ENCODE measurements at regions not wholly inside any gene's neighbourhood (a gene's known extent, or its start where the extent isn't known, plus 50 kb on each side); places are given as distances from the start of the nearest gene placed in this dataset.
"Not testable (repeated sequence)": the region's sequence is repeated elsewhere in the genome, so short reads cannot be mapped to it uniquely, and the experiment has no call there.

DNA sequence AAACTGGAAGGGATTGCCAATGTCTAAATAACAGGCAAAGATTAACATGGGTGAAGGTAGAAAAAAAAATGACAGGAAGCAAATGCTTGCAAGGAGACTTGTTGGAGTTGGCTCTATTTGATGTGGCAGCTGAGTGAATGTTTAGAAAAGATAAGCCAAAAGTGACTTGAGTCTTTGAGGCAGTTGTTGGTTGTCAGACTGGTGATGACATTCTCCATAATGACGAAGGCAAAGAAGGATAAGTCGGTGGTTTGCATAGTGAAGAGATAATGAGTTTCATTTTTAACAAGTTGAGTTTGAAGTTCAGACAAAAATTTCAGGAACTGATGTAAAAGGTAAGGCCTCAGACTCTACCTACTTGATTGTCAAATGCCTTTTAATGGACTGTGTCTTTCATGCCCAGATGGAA is 704.1 kb upstream of the SGO1 start:
- peak; percentile 26 for DNase-seq

DNA sequence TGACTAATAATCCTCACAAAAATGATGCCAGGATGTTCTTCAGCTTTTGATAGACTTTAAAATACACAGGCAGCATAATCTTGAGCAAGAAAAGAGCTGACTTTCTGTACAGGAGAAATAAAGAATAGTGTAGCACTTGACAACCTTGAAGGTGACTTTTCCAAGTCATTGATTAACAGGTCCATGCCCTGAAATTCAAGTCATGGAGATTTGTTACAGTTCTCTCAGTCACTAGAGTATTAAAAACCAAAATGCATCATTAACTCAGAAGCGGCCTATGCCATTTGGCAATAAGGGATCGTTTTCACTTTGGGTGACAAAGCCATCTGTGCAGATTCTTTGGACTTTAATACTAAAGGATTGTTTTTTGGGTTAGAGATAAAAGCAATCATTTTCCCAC is 692.7 kb upstream of the SGO1 start:
- DNase-seq: no peak

DNA sequence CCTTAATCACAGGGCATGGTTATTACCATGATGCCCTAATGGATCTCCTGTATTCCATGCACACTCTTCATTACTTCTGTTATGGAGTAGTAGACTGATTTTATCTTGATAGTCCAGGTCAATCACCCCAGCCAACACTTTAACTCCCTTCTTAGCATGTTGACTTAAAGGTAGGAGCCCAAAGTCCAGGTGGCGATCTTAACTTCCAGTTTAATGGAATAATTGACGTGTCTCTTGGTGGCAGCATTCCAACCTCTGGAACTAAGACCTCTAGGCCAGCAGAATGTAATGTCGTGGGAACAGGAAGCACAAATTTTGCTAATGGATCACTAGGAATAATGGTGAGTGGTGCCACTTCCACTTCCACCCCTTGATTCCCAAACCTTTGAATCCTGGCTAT is 687.2 kb upstream of the SGO1 start:
- no peak for DNase-seq

DNA sequence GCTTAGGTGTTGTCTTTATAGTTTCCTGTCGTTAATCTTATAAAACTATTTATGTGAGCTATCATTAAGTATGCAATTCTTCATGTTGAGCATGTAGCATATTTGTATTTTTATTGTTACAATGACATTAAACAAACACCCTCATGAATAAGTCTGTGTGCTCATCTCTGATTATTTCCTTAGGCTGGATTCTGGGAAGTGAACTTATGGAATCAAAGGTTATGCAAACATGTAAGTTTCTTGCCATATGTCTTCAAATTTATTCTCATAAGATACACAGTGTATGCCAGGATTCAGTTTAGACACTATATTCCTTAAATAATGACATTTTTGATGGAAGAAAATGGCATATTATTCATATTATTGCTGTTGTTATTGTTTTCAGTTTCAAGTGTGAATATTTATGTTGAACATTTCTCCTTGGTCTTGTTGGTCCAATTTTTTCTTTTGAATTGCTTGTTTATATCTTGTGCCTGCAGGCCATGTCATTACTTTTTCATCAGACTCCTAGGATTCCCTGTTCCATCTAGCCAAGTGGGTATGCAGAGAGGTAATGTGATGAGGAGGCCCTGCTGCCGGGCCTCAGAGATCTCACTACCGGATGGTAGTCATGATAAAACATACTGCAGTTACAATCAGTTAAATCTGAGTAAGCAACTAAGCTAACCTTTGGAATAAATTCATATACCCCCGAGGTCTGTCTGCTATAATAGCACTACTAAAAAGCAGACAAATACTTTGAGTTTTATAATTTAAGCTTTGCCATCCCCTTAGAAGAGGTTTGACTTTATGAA is 684.3 kb upstream of the SGO1 start:
- peak; percentile 89 for DNase-seq

DNA sequence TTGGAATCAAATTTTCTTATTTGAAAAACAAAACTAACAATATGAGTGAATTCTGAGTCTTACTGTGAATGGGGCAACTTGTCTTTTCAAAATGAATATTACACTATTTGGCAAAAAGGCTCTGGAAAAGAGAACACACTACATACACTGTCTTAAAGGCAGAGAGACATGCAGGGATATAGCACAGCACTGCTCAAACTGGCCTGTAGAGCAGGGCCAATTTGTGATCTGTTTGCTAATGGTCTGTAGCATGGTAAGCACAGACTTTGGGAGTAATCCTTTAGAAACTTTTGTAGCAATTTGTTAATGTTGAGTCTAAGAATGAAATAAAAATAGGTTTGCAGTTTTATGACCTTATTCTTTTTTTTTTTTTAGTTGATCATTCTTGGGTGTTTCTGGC is 679.8 kb upstream of the SGO1 start:
- no peak for DNase-seq

DNA sequence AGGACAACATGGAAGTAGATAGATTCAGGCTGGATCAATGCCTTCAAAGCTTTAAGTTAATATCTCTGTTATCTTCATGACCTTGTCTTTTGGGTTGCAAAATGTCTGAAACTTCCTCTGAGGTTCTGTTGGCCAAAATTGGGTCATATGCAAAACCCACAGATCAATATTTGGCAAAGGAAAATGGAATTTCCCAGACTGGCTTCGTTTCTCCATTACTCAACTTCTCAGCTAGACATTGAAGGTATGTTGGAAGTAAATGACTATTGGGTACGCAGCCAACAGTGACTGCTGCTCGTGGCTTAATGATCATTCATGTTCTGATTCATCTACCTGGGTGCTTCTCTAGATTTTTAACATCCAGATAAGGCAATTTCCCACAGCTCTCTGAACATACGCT is 675.4 kb upstream of the SGO1 start:
- no peak for DNase-seq

DNA sequence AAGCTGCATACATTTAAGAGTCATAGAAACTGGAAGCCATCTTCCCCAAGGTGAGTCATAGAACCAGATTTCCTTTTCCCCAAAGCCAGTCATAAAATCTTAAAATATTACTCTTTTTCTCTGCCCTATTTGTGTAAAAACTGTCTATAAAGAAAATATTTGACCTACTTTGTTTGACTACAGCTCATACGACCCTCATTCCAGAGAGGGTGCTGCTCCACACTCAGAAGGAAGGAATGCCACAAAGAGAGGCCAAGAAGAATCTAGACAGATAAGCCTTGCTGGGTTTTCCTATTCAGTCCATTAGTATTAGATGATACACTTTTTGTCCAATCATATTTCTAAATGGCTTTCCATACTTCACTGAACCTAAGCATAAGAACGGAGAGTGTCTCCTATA is 671.6 kb upstream of the SGO1 start:
- no peak for DNase-seq

DNA sequence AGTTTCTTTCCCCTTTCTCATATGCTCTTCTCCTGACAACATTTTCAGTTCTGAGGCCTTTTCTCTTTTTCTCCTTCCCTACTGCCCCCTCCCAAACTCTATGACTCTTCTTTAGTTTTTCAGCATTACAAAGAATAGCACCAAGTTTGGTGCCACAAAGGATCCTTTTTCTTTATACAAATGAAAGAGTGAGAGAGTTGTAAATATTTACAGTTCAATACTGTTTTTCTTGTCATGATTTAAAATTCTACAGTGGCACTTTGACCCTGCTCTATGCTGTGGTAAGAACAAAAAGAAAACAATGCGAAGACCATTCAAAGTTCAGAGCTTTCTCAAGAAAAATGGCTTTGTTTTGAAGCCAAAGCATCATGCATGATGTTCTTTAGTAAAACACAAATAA is 667.9 kb upstream of the SGO1 start:
- DNase-seq: no peak

DNA sequence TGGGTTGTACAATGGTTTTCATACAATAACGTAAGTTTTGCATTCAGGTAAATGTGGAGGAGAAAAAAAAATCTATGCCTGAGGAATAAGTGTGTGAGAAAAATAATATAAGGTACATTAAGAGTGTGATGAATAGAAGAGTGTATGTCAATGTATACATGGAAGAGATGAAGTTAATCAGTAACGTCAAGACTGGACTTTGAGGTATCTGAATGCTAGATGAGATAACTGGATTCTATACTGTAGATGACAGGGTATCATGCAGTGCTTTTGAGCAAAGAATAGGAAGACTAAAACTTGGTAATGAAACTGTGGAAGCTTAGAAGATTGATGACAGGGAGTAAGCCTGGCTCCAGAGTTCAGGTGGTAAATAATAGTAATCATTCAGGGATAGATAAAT is 666.7 kb upstream of the SGO1 start:
- no peak for DNase-seq

DNA sequence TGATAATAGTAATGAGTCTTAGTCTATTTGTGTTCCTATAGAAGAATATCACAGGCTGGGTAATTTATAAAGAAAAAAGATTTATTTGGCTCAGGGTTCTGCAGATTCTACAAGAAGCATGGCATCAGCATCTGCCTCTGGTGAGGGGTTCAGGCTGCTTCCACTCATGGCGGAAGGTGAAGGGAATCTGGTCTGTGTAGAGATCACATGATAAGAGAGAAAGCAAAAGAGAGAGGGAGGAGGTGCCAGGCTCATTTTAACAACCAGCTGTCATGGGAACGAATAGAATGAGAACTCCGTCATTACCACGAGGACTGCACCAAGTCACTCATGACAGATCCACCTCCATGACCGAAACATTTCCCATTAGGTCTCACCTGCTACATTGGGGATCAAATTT is 664.0 kb upstream of the SGO1 start:
- DNase-seq: peak; percentile 34

DNA sequence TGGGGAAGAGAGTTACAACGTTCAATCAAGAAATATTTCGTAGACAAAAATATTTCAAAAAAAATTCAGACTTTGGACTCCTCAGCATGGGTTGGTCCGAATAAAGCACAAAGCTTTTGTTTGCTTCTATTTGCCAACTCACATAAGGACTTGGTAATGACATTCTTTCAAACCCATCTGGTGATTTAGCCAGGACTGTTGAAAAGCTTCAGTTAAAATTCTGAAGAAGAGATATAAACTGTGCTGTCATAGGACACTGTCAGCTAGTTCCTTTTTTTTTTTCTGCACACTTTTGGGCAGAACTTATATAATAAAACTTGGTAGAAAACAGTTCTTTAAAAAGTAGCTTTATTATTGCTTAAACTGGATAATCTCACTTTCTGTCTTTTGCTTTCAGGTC is 660.8 kb upstream of the SGO1 start:
- peak; percentile 64 for DNase-seq

DNA sequence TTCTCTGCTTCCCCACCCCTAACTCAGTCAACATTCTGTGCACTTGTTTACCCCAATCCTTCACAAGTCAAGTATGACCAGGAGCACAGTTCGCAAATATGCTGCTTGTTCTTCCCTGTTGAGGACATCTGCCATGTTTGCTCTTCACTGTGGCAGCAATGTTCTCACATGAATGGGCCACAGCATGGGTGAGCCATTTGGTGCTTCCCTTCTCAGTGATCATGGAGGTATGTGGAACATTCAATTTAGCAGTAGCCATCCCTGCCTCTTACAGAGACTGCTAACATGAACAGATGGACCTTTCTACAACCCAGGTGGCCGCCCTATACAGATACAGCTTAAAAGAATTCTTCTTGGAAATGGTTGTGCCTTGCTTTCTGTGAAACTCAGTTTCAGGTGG is 660.1 kb upstream of the SGO1 start:
- DNase-seq: peak; percentile 92

DNA sequence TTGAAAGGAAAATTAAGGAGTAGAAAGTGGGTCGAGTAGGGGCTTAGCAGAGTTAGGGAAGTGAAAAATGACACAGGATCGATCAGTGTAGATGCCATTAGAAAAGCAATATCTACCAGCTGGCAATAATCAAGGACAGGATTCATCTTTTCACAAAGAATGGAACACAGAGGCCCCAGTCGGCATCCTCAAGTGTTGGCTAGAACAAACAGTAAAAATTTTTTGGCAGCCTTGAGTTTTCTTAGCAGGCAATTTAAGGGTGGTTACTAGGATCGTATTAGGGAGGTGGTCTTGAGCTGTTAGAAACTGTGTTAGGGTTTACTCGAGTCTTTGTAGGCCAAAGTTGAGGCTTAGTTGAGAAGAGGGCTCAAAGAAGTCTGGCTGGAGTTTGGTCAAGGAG is 658.8 kb upstream of the SGO1 start:
- no peak for DNase-seq

DNA sequence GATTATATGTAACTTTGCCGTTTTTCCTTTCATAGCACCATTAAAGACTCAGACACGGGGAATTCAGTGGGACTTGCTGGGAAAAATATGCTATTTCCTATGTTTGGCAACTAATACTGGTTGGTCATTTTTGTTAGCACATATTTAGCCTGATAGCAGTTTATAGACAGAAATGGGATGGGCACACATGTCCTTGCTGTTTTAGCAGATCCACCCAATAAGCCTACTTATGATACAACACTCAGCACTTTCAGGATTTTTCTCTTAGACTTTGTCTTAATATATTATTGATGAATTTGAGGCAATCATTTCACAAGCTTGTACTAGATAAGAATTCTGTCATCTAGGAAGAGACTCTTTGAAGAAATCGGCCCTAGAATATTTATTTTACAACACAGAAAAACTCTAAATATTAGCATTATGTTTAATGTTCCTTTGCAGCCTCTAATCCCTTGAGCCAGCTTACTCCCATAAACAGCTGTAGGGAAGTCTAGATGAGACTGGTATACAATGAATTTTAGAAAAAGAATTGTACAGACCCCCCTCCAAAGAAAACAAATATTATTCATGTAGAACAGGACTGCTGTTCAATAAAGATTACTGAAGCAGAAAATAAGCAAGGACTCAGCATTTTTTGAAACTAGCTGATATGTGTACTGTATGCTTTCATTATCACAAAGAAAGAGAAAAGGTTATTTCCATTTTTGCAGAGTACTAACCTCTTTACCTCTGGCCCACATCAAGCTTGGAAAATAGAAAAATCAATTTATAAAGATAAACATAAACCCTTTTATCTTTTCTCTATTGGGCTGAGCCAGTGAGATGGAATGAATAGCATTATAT is 656.8 kb upstream of the SGO1 start:
- DNase-seq: peak; percentile 32

DNA sequence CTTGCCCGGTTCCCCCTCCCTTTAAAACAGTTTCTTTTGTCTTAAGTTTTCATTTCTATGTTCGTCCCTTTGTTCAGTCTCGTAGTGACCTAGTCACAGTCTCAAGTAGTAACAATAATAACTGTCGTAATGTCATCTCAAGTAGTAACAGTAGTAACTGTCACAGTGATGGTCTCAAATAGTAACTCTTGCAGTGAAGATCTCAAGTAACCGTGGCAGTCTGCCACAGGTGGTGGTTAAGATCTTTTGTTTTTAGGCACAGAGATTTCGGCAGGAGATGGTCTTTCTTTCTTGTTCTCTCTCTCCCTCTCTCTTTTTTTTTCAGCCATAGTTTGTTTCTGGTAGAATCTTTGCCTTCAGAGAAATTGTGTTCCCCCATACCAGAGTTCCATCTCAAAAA is 656.0 kb upstream of the SGO1 start:
- no peak for DNase-seq

DNA sequence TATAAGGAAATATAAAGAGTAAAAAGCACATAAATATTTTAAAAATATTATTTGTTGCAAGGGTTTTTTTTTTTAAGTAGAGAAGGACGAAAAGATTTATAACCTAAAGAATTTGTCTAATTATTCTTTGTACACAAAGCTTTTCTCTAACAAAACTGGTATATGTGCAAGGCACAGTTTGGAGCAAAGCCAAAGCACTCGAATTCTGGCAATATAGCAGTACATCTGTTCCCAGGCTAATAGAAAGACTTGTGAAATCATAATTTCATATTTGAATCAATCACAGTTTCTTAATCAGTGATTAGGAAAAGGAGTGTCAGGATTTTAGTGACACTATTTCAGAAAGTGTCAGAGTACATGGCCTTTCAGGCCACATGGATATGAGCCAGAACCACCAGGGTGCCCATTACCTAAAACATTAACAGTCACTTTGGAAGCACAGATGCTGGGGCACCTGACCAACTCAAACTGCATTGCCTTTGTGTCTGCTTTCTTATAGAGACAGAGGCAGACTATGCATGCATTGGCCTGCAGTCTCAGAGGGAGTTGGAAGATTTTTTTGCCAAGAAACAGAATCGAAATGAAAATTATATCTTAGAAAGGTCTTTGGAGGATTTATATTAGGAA is 651.8 kb upstream of the SGO1 start:
- DNase-seq: peak; percentile 93

DNA sequence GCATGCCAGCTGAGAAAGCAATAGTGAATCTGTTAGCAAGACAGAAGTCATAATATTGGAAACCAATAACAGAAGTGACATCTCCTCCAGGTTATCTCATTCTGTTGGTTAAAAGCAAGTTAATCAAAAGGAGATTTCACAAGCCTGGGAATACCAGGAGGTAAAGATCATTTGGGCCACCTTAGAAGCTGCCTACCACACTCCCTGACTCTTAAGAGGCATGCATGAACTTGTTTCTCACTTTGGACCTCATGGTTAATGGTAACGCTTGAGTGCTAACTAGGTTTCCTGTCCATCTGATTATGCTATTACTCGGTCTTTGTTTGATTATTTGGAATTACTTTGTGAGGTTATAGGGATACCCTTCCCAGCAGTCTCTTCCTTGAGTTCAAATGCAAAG is 650.8 kb upstream of the SGO1 start:
- DNase-seq: peak; percentile 49

DNA sequence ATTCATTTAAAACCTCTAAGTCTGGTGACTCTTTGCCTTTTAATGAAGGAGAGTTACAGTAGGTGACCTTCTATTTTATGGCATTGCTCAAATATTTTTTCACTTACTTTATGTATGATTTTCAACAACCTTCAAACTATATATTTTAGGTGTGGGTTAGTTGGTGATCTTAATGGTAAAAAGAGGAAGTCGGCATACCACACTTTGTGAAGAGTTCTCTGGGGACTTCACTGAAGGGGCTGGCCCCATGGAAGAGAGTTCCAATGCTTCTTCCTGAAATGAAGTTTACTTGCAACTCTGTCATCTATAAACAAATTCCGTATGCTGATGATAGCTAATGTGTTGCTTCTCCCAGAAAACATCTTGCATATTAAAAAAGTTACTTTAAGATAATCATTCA is 647.0 kb upstream of the SGO1 start:
- DNase-seq: no peak

DNA sequence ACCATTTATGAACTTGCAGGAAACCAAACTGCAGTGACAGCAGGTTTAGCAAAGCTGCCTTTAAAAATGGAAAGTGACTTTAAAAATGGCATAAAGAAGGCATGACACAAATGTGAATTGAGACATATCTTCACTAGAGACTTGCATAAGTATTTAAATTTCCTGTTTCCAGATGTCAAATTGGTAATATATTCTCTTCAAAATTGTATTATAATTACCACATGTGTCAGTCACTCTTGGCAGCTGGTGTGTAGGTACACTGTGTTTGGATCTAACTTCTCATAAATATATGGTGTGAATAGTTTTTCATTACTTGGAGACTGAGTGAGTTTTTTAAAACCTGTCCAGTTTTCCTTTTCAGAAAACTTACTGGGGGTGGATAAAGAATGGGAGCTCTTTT is 636.2 kb upstream of the SGO1 start:
- no peak for DNase-seq

DNA sequence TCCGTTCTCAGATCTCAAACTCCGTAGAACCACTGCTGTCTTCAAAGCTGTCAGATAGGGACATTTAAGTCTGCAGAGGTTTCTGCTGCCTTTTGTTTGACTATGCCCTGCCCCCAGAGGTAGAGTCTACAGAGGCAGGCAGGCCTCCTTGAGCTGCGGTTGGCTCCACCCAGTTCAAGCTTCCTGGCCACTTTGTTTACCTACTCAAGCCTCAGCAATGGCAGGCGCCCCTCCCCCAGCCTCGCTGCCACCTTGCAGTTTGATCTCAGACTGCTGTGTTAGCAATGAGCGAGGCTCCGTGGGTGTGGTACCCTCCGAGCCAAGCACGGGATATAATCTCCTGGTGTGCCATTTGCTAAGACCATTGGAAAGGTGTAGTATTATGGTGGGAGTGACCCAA is 634.9 kb upstream of the SGO1 start:
- not testable (repeated sequence) for DNase-seq

DNA sequence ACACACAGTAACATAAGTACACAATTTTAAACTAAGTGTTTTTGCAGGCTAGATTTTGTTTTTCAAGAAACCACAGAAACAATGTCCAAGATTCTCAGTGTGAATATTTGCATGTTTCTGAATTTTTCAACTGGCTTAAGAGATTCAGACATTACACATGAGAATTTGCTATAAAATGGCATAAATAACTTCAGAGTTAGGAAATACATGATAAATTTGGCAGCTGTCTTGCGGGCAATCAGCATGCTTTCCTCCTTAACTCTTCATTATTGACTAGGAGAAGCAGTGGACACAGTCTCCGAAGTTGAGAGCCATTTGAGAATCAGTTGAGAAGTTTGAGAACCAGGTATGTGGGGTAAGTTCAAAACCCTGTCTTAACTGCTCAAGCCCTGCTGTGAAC is 625.6 kb upstream of the SGO1 start:
- no peak for DNase-seq

DNA sequence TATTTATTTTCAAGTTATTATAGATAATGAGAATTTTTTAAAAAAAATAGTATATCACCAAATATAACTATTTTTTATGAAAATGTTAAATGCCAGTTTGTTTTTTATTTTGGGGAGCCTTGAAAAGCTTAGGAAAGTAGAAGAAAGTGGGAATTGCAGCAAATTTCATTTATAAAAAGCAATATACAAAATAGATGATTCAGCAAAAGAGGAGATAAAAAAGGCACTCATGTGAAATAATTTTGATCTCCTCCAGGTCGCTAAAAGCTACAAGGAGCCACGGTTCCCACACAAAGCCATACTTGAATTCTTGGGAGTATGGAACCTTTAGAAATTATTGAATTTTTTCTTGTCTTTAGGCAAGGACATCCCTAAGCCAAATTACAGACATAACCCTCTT is 625.0 kb upstream of the SGO1 start:
- no peak for DNase-seq

DNA sequence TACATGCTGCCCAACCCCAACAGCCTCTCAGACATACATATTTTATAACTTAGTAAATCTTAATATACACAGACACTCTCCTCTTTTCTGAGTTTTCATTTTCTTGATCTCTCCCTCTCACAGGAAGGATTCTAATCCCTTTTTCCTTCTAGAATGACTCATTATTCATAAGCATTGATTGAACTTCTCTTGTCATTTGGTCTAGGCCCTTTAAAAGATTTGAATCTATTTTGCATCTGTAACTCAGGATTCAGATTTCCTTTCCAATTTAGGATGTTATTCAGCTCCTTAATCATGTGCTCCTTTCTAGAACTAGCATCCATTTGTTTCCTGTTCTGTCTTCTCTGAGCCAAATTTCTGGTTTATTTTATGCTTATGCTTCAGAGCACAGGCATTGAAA is 624.5 kb upstream of the SGO1 start:
- DNase-seq: no peak

DNA sequence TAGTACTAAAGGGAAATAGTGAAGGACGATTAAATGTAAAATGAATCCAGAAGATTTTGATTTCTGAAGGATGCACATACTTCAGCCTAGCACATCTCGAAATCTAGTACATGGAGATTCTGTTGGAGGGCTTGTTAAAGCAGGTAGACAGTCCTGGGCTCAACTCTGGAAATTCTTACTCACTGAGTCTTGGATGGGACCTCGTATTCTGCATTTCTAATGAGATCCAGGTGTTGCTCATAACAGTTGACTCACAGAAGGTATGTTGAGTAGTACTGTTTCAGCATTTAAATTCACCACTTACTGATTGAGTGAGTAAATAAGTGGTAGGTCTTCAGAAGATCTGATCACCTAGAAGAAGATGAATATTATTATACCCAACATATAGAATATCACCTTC is 623.4 kb upstream of the SGO1 start:
- no peak for DNase-seq

Measured in NCI-H69 (cell line).